ENCODE measurements at regions not wholly inside any gene's neighbourhood (a gene's known extent, or its start where the extent isn't known, plus 50 kb on each side); places are given as distances from the start of the nearest gene placed in this dataset.

- no peaks in the 10 kb centered on the region for H3K4me1 ChIP-seq (ENCODE audit: control insufficient read depth, insufficient read depth, low read length)
- no CpG with 5 or more reads among the region's 5 CpGs for WGBS (ENCODE audit: insufficient coverage)
- H3K27me3 ChIP-seq (ENCODE audit: control insufficient read depth, insufficient read depth, low read length): no peaks in the 10 kb centered on the region
- no peaks in the 10 kb centered on the region for H3K9me3 ChIP-seq (replicated peaks; ENCODE audit: control insufficient read depth, low read depth, low read length)
- no peak overlapping the region for H3K4me3 ChIP-seq (ENCODE audit: low read length)
- no peaks in the 10 kb centered on the region for H3K36me3 ChIP-seq (ENCODE audit: control insufficient read depth, insufficient read depth, low read length)
- DNase-seq: peak; percentile 69
- H3K27ac ChIP-seq (ENCODE audit: low read length): peak overlapping the region; percentile 66
Observed at GRCh38 chr12:68521321-68521839, 89.3 kb upstream of the RAP1B start.

DNA sequence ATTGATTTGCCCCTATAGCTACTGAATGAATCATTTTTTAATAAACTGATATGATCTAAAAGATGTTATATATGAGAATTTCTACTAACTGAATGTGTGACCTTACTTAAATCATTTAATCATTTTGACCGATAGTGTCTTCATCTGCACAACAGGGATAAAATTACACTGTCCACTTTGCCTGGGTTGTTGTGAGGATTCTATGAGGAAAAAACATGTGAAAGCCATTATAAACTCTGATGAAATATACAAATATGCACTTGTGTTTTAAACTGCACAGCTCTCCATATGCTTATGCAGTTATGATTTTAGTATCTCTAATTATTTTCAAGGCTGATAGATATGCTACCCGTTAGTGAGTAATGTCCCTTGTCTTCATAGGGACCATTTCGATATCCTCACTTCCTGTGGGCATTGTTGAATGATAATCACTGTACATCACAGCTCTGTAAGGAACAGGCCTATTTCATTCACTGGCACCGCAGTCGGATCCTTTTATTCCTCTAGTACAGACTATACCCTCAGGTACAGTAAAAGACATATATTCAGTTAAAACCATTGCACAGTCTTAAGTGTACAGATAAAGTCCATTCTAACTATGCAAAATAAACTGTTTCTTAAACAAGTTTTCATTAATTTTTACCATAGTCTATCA is 88.7 kb upstream of the RAP1B start:
- DNase-seq: peak; percentile 61
- H3K36me3 ChIP-seq (ENCODE audit: control insufficient read depth, insufficient read depth, low read length): no peaks in the 10 kb centered on the region
- peak overlapping the region; percentile 66 for H3K27ac ChIP-seq (ENCODE audit: low read length)
- no peaks in the 10 kb centered on the region for H3K27me3 ChIP-seq (ENCODE audit: control insufficient read depth, insufficient read depth, low read length)
- no CpG with 5 or more reads among the region's 5 CpGs for WGBS (ENCODE audit: insufficient coverage)
- H3K4me1 ChIP-seq (ENCODE audit: control insufficient read depth, insufficient read depth, low read length): no peaks in the 10 kb centered on the region
- no peaks in the 10 kb centered on the region for H3K9me3 ChIP-seq (replicated peaks; ENCODE audit: control insufficient read depth, low read depth, low read length)
- no peak overlapping the region for H3K4me3 ChIP-seq (ENCODE audit: low read length)

GRCh38 chr12:68529466-68529865 is 81.2 kb upstream of the RAP1B start:
- DNase-seq: no peak
- Histone ChIP-seq H3K4me1 (ENCODE audit: control insufficient read depth, insufficient read depth, low read length) (no peaks in the 10 kb centered on the region), H3K27me3 (ENCODE audit: control insufficient read depth, insufficient read depth, low read length) (no peaks in the 10 kb centered on the region), H3K9me3 (replicated peaks; ENCODE audit: control insufficient read depth, low read depth, low read length) (no peaks in the 10 kb centered on the region), H3K27ac (ENCODE audit: low read length) (no peak overlapping the region), H3K36me3 (ENCODE audit: control insufficient read depth, insufficient read depth, low read length) (no peaks in the 10 kb centered on the region), H3K4me3 (ENCODE audit: low read length) (no peak overlapping the region)
- WGBS (ENCODE audit: insufficient coverage): 72% methylated on average over 3 of the region's 6 CpGs

DNA sequence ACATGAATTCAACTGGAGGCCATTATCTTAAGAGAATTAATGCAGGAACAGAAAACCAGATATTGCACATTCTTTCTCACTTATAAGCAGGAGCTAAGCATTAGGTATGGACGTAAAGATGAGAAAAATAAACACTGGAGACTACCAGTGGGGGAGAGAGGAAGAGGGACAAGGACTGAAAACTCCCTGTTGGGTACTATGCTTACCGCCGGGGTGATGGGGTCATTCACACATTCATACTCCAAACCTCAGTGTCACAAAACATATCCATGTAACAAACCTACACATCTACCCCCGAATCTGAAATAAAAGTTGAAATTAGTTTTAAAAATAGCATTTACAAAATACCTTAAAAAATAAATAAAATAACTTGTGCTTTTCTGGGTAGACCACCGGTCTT is 80.8 kb upstream of the RAP1B start:
- no peak for DNase-seq
- H3K36me3 ChIP-seq (ENCODE audit: control insufficient read depth, insufficient read depth, low read length): no peaks in the 10 kb centered on the region
- H3K4me3 ChIP-seq (ENCODE audit: low read length): no peak overlapping the region
- no peak overlapping the region for H3K27ac ChIP-seq (ENCODE audit: low read length)
- no CpG with 5 or more reads among the region's 5 CpGs for WGBS (ENCODE audit: insufficient coverage)
- no peaks in the 10 kb centered on the region for H3K9me3 ChIP-seq (replicated peaks; ENCODE audit: control insufficient read depth, low read depth, low read length)
- no peaks in the 10 kb centered on the region for H3K4me1 ChIP-seq (ENCODE audit: control insufficient read depth, insufficient read depth, low read length)
- H3K27me3 ChIP-seq (ENCODE audit: control insufficient read depth, insufficient read depth, low read length): no peaks in the 10 kb centered on the region

DNA sequence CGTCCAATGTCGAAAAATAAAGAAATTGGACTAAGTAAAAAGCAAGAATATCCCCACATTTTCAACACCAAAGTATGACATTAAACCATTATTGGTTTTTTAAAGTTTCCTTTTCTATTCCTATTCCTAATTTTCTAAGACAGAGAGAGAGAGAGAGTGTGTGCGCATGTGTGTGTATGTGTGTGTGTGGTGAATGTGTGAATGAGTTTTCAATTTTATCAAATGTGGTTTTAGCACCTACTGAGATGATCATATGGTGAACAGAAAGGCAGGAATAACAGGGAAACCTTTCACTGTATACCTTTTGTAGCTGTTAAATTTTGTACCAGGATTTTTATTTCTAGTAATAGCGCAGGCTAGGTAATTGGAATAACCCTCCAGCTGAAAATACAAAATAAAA is 80.4 kb upstream of the RAP1B start:
- no peaks in the 10 kb centered on the region for H3K9me3 ChIP-seq (replicated peaks; ENCODE audit: control insufficient read depth, low read depth, low read length)
- H3K4me3 ChIP-seq (ENCODE audit: low read length): no peak overlapping the region
- no CpG with 5 or more reads among the region's 4 CpGs for WGBS (ENCODE audit: insufficient coverage)
- no peaks in the 10 kb centered on the region for H3K36me3 ChIP-seq (ENCODE audit: control insufficient read depth, insufficient read depth, low read length)
- no peaks in the 10 kb centered on the region for H3K4me1 ChIP-seq (ENCODE audit: control insufficient read depth, insufficient read depth, low read length)
- DNase-seq: no peak
- no peaks in the 10 kb centered on the region for H3K27me3 ChIP-seq (ENCODE audit: control insufficient read depth, insufficient read depth, low read length)
- no peak overlapping the region for H3K27ac ChIP-seq (ENCODE audit: low read length)

DNA sequence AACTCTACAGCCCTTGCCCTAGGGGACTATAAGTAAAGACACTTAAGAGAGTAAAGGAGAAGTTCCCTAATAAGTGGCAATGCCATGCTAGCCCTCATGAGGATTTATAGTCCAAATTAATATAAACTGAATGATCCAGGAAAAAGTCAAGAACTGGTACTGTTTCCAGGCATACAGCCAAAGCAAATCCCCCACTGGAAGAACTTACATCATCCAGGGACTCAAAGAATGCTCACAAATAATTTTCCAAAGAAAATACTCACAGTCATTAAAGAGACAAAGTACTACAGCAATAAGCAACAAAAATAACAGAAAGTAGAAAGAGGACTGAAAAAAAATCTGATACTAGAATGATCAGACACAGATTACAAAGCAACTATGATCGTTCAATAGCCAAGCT is 79.7 kb upstream of the RAP1B start:
- Histone ChIP-seq H3K27me3 (ENCODE audit: control insufficient read depth, insufficient read depth, low read length) (no peaks in the 10 kb centered on the region), H3K9me3 (replicated peaks; ENCODE audit: control insufficient read depth, low read depth, low read length) (no peaks in the 10 kb centered on the region), H3K27ac (ENCODE audit: low read length) (no peak overlapping the region), H3K4me3 (ENCODE audit: low read length) (no peak overlapping the region), H3K4me1 (ENCODE audit: control insufficient read depth, insufficient read depth, low read length) (no peaks in the 10 kb centered on the region), H3K36me3 (ENCODE audit: control insufficient read depth, insufficient read depth, low read length) (no peaks in the 10 kb centered on the region)
- DNase-seq: peak; percentile 50
- no CpG with 5 or more reads among the region's 1 CpG for WGBS (ENCODE audit: insufficient coverage)

DNA sequence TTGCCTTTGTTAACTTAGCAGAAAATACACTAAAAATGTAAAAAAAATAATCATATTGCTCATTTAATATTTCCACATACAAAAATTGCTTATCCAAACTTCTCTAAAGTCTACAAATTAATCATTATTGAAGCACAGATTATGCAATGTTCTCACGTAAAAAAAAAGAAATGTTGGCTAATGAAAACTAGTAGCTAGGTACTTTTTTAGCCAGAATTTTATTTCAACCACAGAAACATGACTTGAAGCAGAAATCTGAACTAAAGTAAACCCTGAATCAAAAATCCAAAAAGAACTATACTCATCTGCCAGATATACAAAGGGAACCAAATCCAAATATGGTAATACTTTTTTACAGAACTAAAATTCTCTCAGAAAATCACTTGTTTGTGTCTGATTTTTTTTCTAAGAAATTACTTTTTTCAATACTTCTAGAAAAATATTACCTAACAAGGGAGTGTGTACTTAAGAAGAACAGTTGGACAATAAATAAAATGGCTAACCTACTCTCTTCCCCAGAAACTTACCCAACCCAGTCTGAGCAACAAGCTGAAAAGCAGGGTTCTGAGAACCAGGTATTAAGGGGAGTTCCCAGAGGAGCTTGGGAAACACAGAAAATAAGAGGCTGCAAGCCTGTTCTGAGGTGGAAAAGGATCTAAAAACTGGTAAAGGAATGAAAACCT is 78.4 kb upstream of the RAP1B start:
- H3K36me3 ChIP-seq (ENCODE audit: control insufficient read depth, insufficient read depth, low read length): no peaks in the 10 kb centered on the region
- H3K4me3 ChIP-seq (ENCODE audit: low read length): no peak overlapping the region
- peak; percentile 11 for DNase-seq
- H3K27ac ChIP-seq (ENCODE audit: low read length): no peak overlapping the region
- H3K27me3 ChIP-seq (ENCODE audit: control insufficient read depth, insufficient read depth, low read length): no peaks in the 10 kb centered on the region
- H3K4me1 ChIP-seq (ENCODE audit: control insufficient read depth, insufficient read depth, low read length): no peaks in the 10 kb centered on the region
- no peaks in the 10 kb centered on the region for H3K9me3 ChIP-seq (replicated peaks; ENCODE audit: control insufficient read depth, low read depth, low read length)
- WGBS (ENCODE audit: insufficient coverage): no CpG with 5 or more reads among the region's 1 CpG

DNA sequence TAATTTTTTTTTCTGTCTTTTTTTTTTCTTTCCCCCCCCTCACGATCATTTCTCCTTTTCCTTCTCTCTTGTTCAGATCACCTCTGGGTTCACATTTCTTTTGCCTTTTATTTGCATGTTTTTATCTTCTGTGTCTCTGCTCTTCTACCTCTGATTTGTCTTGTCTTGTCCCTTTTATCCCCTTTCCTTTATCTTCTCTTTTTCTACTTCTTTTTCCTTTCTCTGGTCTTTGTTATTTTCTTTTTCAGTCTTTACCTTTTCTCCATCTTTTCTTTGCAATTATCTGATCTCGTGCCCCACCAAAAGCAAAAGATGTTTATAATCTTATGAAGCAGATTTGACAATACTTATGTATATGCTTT is 77.8 kb upstream of the RAP1B start:
- no CpG with 5 or more reads among the region's 2 CpGs for WGBS (ENCODE audit: insufficient coverage)
- DNase-seq: no peak
- Histone ChIP-seq H3K27ac (ENCODE audit: low read length) (no peak overlapping the region), H3K9me3 (replicated peaks; ENCODE audit: control insufficient read depth, low read depth, low read length) (no peaks in the 10 kb centered on the region), H3K36me3 (ENCODE audit: control insufficient read depth, insufficient read depth, low read length) (no peaks in the 10 kb centered on the region), H3K4me1 (ENCODE audit: control insufficient read depth, insufficient read depth, low read length) (no peaks in the 10 kb centered on the region), H3K27me3 (ENCODE audit: control insufficient read depth, insufficient read depth, low read length) (no peaks in the 10 kb centered on the region), H3K4me3 (ENCODE audit: low read length) (no peak overlapping the region)

DNA sequence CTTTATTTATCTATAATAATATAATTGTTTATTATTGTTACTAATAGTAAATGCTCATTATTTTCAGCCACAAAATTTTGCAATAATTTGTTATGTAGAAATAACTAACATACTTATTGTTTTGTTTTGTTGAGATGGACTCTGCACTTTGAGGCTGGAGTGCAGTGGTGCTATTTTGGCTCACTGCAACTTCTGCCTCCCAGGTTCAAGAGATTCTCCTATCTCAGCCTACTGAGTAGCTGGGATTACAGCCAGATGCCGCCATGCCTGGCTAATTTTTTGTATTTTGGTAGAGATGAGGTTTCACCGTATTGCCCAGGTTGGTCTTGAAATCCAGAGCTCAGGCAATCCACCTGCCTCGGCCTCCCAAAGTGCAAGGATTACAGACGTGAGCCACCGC is 76.6 kb upstream of the RAP1B start:
- no peaks in the 10 kb centered on the region for H3K4me1 ChIP-seq (ENCODE audit: control insufficient read depth, insufficient read depth, low read length)
- WGBS (ENCODE audit: insufficient coverage): no CpG with 5 or more reads among the region's 5 CpGs
- no peaks in the 10 kb centered on the region for H3K36me3 ChIP-seq (ENCODE audit: control insufficient read depth, insufficient read depth, low read length)
- H3K27me3 ChIP-seq (ENCODE audit: control insufficient read depth, insufficient read depth, low read length): no peaks in the 10 kb centered on the region
- H3K27ac ChIP-seq (ENCODE audit: low read length): no peak overlapping the region
- no peak overlapping the region for H3K4me3 ChIP-seq (ENCODE audit: low read length)
- DNase-seq: no peak
- H3K9me3 ChIP-seq (replicated peaks; ENCODE audit: control insufficient read depth, low read depth, low read length): no peaks in the 10 kb centered on the region

DNA sequence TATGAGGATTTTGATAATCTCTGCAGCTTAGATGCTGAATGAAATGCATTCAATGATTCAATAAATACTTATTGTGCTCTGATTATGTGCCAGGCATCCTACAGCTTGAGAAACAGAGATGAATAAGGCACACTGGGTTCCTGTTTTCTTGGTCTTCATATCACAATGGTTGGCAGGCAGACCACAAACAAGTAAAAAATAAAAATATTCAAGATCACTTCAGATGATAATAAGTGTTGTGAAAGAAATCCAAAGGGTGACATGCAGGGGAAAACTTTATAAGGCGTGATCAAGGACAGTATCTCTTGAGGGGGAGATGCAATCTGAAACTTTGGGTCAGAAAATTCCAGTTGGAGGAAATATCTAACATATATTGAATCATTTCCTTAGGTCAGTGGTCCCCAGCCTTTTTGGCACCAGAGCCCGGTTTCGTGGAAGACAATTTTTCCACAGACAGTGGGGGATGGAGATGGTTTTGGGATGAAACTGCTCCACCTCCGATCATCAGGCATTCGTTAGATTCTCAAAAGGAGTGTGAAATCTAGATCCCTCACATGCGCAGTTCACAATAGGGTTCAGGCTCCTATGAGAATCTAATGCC is 73.7 kb upstream of the RAP1B start:
- H3K9me3 ChIP-seq (replicated peaks; ENCODE audit: control insufficient read depth, low read depth, low read length): no peaks in the 10 kb centered on the region
- H3K36me3 ChIP-seq (ENCODE audit: control insufficient read depth, insufficient read depth, low read length): no peaks in the 10 kb centered on the region
- 84% methylated on average over 3 of the region's 6 CpGs for WGBS (ENCODE audit: insufficient coverage)

More for the DNA sequence above, 73.7 kb upstream of the RAP1B start:
- no peak overlapping the region for H3K27ac ChIP-seq (ENCODE audit: low read length)
- DNase-seq: no peak
- H3K4me1 ChIP-seq (ENCODE audit: control insufficient read depth, insufficient read depth, low read length): no peaks in the 10 kb centered on the region
- H3K4me3 ChIP-seq (ENCODE audit: low read length): no peak overlapping the region
- H3K27me3 ChIP-seq (ENCODE audit: control insufficient read depth, insufficient read depth, low read length): no peaks in the 10 kb centered on the region

Measured in muscle of leg (tissue), 3 donors.